ENCODE measurements at regions not wholly inside any gene's neighbourhood (a gene's known extent, or its start where the extent isn't known, plus 50 kb on each side); places are given as distances from the start of the nearest gene placed in this dataset.

- TF ChIP-seq NFIC (IDR thresholded peaks at IDR 0.05) (no peak), TAF1 (IDR thresholded peaks at IDR 0.05; ENCODE audit: low read depth) (no peak), ZBTB7A (IDR thresholded peaks at IDR 0.05; ENCODE audit: low read depth) (no peak), CEBPB (IDR thresholded peaks at IDR 0.05) (no peak), MAX (IDR thresholded peaks at IDR 0.05) (no peak), TCF12 (IDR thresholded peaks at IDR 0.05; ENCODE audit: low read depth) (no peak), YY1 (IDR thresholded peaks at IDR 0.05; ENCODE audit: low read depth) (no peak), CREB1 (IDR thresholded peaks at IDR 0.05; ENCODE audit: low read depth) (no peak), TEAD4 (IDR thresholded peaks at IDR 0.05) (no peak), EP300 (IDR thresholded peaks at IDR 0.05; ENCODE audit: borderline replicate concordance) (no peak), EGR1 (IDR thresholded peaks at IDR 0.05) (no peak)
- TF ChIP-seq, protein P1, sequence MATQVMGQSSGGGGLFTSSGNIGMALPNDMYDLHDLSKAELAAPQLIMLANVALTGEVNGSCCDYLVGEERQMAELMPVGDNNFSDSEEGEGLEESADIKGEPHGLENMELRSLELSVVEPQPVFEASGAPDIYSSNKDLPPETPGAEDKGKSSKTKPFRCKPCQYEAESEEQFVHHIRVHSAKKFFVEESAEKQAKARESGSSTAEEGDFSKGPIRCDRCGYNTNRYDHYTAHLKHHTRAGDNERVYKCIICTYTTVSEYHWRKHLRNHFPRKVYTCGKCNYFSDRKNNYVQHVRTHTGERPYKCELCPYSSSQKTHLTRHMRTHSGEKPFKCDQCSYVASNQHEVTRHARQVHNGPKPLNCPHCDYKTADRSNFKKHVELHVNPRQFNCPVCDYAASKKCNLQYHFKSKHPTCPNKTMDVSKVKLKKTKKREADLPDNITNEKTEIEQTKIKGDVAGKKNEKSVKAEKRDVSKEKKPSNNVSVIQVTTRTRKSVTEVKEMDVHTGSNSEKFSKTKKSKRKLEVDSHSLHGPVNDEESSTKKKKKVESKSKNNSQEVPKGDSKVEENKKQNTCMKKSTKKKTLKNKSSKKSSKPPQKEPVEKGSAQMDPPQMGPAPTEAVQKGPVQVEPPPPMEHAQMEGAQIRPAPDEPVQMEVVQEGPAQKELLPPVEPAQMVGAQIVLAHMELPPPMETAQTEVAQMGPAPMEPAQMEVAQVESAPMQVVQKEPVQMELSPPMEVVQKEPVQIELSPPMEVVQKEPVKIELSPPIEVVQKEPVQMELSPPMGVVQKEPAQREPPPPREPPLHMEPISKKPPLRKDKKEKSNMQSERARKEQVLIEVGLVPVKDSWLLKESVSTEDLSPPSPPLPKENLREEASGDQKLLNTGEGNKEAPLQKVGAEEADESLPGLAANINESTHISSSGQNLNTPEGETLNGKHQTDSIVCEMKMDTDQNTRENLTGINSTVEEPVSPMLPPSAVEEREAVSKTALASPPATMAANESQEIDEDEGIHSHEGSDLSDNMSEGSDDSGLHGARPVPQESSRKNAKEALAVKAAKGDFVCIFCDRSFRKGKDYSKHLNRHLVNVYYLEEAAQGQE (IDR thresholded peaks at IDR 0.05; ENCODE audit: low read depth) = no peak
Observed at GRCh38 chr6:104459543-104459942, 400.2 kb downstream of the HACE1 start.

Data from Ishikawa (cell line).